Endothelial cell of hepatic sinusoid (primary cell): ENCODE measurements at regions not wholly inside any gene's neighbourhood (a gene's known extent, or its start where the extent isn't known, plus 50 kb on each side); places are given as distances from the start of the nearest gene placed in this dataset.
"Not testable (repeated sequence)": the region's sequence is repeated elsewhere in the genome, so short reads cannot be mapped to it uniquely, and the experiment has no call there.

Experiments used
- in situ Hi-C: cut with HindIII; loops from 2 replicates; pipeline ENCODE4 v1.10.0; 2017; ENCODE audit warnings: low sequenced_read_pairs

DNA sequence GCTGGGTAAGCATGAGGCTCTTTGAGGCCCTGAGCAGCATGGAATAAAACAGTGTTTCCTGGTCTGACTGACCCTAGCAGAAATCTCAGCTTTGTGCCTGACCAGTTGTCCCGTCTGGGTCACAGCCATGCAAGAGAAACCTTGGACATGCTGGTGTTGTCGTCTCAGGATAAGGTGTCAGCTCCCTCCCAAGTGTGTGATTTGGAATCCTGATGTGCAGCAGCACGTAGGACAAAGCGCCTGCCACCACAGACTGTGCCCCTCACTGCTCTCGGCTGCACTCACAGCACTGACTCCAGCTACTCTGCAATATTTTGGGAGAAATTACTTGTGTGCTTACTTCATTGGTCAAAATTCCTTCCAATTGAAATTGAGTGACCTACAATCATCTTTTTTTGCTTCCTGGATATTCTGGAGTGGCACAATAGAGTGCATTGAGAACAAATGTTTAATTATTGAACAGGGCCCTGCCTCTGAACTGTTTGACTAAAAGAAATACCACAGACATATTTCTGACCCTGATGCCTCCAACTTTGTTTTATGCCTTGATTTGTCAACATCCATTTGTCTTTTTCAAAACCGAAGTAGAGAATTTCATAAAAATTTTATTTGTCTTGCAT lies 352.4 kb downstream of the SOCS6 start:
- in situ Hi-C loops, result no loop called here

GRCh38 chr18:70640336-70640887 lies 351.6 kb downstream of the SOCS6 start:
- in situ Hi-C loops, result no loop called here

DNA sequence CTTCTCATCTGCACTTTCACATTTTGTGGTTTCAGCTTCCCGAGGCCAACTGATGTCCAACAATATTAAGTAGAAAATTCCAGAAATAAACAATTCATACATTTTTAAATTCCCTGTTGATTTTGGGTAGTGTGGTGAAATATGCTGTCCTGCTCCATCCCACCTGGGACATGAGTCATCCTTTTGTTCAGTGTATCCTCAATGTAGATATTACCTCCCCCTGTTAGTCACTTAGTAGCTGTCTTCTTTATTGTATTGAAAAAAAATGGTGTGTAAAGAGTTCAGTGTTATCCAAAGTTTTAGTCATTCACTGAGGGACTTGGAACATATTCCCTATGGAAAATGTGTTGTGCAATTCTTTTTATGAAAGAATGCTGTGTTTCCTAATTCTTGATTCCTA lies 348.1 kb downstream of the SOCS6 start:
- in situ Hi-C loops, result no loop called here

- in situ Hi-C loops, result no loop called here
Observed at GRCh38 chr18:70634576-70635147, 345.8 kb downstream of the SOCS6 start.

DNA sequence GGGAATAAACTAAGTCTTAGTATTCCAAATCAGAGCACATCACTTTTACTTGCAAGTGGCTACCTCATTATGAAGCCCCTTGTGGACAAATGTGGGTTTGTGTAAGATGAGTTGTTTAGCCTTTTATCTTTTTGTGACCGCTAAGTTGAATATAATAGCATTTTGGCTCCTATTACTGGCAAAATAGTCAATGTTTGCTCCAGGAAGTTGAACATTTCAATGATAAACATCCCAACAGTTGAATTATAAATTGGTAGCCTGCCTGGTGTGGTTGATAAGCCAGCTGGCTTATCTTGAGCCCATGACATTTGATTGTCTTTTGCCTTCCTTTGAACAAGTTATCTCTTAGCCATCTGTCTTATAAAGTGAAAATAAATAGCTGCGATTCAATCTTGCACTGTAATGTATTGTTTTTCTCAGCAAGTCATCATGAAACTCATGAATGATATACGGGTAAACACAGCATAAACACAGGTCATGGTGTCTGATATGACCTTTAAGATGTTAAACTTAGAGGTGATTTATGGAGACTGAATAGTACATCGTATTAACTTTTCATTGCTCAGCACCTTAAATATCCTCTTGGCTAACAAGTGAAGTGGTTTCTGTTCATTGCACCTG lies 338.4 kb downstream of the SOCS6 start:
- in situ Hi-C loops, result no loop called here

GRCh38 chr18:70622622-70623419 lies 334.0 kb downstream of the SOCS6 start:
- in situ Hi-C loops, result no loop called here

DNA sequence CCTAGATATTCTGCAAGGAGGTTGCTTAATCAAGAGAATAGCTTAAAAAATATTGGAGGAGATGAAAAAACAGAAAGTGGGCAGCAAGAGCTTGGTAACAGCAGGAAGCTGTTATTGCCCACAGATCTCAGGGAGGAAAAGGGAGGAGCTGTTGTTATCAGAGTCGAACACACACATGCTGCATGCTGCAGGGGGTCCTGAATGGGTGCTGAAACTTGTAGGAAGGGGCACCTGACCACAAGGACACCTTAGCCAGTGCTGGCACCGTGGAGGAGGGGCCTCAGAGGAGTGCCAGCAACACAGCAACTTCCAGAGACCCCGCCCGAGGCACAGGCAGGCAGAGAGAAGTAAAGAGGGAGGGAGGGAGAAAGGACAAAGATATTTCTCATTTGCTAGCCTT lies 332.9 kb downstream of the SOCS6 start:
- in situ Hi-C loops, result no loop called here

- in situ Hi-C loops, result no loop called here
Observed at GRCh38 chr18:70620837-70621612, 332.2 kb downstream of the SOCS6 start.

DNA sequence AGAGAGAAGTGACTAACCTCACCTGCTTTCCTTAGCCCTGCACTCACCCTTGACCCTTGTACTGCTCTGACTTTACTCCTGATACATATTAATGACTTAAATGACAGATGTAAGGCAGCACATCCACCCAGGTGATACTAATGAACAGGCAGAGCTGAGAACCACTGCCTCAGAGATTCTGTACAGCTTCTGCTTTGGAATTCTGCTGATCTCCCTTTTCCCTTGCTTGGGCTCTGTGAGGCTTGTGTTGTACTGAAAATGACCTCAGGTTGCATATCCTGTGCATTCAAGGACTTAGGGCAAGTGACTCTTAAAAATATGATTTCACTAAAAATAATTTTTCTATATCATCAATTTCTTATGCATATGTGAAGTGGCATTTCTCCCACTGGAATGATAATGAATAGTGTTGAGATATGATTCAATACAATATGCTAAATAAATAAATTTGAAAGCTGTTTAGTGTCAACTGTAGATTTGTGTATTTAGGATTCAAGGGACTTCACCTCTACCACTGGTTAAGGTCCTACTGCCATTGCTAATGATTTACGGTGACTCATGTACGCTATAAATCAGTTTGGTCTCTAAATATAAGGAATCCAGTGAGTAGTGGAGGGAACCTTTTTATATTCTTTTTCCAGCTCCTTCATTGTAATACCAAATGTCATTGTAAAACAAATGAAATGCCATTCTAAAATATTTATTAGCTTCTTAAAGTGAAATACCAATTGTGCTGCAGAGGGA lies 328.3 kb downstream of the SOCS6 start:
- in situ Hi-C loops, result no loop called here

GRCh38 chr18:70600225-70600925 lies 311.5 kb downstream of the SOCS6 start:
- in situ Hi-C loops, result no loop called here

- in situ Hi-C loops, result no loop called here
Observed at GRCh38 chr18:70598406-70598805, 309.6 kb downstream of the SOCS6 start.

- in situ Hi-C loops, result no loop called here
Observed at GRCh38 chr18:70582981-70583380, 294.1 kb downstream of the SOCS6 start.

GRCh38 chr18:70578480-70578879 lies 289.6 kb downstream of the SOCS6 start:
- in situ Hi-C loops, result no loop called here

DNA sequence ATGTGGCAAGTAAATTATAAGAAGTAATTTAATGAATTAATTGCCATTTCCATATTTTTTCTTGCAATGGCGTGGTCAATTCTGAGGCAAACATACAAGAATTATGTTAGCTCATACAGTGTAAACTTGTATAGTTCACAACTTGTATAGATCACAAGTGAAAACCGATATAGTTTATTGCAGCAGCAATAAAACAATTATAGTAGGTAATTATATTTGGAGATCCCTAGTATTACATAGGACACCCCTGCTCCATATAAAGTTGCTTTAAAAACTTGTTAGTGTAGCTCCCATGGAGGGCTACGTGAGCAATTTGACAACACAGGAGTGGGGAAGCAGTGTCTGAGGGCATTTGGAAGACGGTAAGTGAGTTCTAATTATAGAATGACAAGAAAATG lies 288.2 kb downstream of the SOCS6 start:
- in situ Hi-C loops, result no loop called here

DNA sequence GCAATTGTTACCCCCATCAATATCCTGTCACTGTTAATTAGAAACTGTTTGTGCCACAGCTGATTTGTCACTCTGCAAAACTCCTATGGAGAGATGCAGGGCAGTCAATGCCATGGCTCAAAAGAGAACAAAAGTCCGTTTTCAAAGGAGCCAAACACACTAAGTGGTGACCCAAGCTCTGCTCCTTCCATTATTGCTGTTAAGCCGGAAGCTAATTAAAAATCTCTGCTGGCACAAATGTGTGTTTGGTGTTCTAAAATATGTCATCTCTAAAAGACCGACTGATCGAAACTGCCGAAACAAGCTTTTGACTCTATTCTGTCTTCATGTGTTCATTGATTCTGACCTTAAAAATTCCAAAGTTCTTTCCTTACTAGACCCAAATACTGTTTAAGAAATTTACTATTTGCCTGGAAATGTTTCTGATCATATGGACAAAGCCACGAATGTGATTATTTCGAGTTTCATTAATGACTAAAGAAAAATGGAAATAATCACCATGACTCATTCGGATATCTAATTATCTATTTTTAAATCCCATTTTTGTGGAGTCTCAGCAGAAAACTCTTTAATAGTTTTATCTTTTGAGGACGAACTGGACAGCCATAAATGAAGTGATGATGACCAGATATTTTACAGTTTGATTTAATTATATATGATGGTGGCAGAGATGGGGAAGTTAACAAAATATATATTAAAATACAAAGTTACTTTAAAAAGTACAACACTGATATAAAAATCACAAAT lies 287.6 kb downstream of the SOCS6 start:
- in situ Hi-C loops, result no loop called here

GRCh38 chr18:70574951-70575350 lies 286.1 kb downstream of the SOCS6 start:
- in situ Hi-C loops, result not testable (repeated sequence)

DNA sequence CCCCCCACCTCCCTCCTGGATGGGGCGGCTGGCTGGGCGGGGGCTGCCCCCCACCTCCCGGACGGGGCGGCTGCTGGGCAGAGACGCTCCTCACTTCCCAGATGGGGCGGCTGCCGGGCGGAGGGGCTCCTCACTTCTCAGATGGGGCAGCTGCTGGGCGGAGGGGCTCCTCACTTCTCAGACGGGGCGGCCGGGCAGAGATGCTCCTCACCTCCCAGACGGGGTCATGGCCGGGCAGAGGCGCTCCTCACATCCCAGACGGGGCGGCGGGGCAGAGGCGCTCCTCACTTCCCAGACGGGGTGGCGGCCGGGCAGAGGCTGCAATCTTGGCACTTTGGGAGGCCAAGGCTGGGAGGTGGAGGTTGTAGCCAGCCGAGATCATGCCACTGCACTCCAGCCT lies 280.8 kb downstream of the SOCS6 start:
- in situ Hi-C loops, result not testable (repeated sequence)

DNA sequence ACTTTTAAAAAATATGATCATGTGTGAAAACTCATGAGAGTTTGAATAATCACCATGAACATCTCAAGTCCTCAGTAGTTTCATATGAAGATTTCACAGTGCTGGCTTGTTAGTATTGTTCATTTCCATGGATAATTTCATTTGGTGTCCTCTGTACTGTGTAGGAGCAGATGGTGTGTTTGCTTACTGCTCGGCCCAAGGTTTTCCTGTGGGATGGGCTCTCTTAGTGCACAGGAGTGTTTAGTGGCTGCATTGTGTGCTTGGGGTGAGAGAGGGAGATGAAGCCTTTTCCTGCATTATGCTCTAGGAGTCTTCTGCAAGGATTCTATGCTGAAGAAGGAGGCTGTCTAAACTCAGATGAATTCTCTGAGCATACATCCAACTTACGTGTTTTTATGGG lies 270.6 kb downstream of the SOCS6 start:
- in situ Hi-C loops, result no loop called here

DNA sequence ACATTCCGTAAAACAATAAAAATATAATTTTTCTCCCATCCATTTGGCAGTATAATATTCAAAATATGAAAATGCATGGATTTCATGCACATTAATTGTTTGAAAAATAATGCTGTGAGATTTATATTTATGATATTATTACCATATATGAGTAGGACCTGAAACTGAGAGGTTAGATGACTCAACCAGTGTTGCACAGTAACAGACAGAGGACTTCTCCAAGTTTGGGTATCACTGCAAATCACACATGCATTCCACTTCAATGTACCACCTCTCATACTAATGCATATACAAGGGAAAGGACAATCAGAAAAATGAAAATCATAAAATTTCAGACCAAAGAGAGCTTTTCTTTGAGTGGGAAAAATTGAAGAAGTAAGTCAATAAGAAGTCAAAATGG lies 269.5 kb downstream of the SOCS6 start:
- in situ Hi-C loops, result no loop called here
